DND-41 (cell line): ENCODE measurements at regions not wholly inside any gene's neighbourhood (a gene's known extent, or its start where the extent isn't known, plus 50 kb on each side); places are given as distances from the start of the nearest gene placed in this dataset.

Experiments
- EZH2 ChIP-seq: IDR thresholded peaks from 3 replicates; pipeline ENCODE4 v1.6.1; 2012; ENCODE audit warnings: borderline replicate concordance, low read depth, mild to moderate bottlenecking, moderate library complexity, low read length, inconsistent platforms; ENCODE audit not compliant: severe bottlenecking
- TF ChIP-seq, protein P1 (sequence below): IDR thresholded peaks from 2 replicates; pipeline ENCODE4 v1.5.1; 2012; ENCODE audit warnings: borderline replicate concordance, low read length, moderate library complexity, mild to moderate bottlenecking; ENCODE audit not compliant: poor library complexity, severe bottlenecking; ENCODE audit errors: extremely low read depth

DNA sequence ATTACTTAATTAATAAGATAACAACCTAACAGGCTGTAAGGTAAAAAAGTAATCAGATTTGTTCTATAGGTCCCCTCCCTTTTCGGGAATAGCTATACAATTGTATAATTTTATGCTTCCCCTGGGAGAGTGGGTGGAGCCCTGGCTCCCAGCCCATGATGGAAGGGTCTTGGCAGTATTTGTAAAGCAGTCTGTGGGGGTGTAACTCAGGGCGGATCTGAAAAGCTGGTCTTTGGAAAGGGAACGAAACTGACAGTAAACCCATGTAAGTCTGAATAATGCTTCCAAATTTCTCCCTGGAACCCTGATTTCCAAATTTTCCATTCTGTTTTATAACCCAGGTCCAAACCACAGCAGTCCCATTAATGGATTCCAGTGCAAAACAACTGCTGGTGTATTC is 110.4 kb downstream of the DAD1 start:
- TF ChIP-seq, protein P1, sequence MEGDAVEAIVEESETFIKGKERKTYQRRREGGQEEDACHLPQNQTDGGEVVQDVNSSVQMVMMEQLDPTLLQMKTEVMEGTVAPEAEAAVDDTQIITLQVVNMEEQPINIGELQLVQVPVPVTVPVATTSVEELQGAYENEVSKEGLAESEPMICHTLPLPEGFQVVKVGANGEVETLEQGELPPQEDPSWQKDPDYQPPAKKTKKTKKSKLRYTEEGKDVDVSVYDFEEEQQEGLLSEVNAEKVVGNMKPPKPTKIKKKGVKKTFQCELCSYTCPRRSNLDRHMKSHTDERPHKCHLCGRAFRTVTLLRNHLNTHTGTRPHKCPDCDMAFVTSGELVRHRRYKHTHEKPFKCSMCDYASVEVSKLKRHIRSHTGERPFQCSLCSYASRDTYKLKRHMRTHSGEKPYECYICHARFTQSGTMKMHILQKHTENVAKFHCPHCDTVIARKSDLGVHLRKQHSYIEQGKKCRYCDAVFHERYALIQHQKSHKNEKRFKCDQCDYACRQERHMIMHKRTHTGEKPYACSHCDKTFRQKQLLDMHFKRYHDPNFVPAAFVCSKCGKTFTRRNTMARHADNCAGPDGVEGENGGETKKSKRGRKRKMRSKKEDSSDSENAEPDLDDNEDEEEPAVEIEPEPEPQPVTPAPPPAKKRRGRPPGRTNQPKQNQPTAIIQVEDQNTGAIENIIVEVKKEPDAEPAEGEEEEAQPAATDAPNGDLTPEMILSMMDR: no peak
- TF ChIP-seq EZH2: no peak
